GM18502 (cell line): ENCODE measurements at regions not wholly inside any gene's neighbourhood (a gene's known extent, or its start where the extent isn't known, plus 50 kb on each side); places are given as distances from the start of the nearest gene placed in this dataset.
"Not testable (repeated sequence)": the region's sequence is repeated elsewhere in the genome, so short reads cannot be mapped to it uniquely, and the experiment has no call there.

Experiments used
- ATAC-seq: cut with Tn5 transposase; IDR thresholded peaks from one replicate; pipeline ENCODE4 v1.9.1; 2021; ENCODE audit warnings: mild to moderate bottlenecking; ENCODE audit not compliant: unreplicated experiment, poor library complexity

DNA sequence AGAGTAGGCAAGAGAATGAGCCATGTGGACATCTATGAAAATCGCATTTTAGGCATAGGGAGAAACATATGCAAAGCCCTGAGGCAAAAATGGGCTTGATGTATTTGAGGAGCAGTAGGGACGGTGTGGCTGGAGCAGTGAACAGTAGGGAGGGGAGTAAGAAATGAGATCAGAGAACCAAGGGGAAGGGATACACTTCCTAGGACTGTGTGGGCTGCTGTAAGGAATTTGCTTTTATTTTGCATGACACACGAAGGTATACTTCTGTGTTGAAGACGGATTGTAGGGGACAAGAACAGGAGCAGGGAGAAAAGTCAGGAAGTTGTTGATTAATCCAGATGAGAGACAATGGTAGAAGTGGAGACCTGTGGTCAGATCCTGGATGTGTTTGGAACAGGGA, 572.1 kb downstream of the JRKL start:
- ATAC-seq: no peak

DNA sequence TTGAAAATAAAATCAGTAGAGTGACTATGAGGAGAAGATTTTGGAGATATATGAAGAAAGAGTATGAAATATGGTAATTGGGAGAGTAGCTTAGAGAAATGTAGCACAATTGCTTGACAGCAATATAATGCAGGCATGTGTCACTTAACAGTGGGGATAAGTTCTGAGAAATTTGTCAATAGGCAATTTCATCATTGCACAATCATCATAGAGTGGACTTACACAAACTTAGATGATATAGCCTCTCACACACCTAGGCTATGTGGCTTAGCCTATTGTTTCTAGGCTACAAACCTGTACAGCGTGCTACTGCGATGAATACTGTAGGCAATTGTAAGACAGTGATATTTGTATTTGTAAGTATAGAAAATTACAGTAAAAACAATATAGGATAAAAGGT, 573.6 kb downstream of the JRKL start:
- ATAC-seq: no peak

DNA sequence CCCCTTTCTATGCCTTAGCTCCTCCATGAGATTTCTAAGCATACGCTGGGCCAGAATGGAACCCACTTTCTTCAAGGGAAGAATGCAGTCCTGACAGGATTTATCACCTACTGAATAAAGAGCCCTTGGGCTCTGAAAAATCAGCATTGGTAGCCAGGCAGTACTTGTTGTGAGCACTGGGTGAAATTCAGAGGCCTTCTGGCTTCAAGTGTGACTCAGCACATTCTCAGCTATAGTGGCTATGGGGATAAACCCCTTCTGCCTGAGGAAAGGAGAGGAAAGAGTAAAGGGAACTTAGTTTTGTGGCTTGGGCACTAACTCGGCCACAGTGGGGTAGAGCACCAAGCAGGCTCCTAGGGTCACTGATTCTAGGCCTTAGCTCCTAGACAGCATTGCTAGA, 574.8 kb downstream of the JRKL start:
- ATAC-seq: no peak

DNA sequence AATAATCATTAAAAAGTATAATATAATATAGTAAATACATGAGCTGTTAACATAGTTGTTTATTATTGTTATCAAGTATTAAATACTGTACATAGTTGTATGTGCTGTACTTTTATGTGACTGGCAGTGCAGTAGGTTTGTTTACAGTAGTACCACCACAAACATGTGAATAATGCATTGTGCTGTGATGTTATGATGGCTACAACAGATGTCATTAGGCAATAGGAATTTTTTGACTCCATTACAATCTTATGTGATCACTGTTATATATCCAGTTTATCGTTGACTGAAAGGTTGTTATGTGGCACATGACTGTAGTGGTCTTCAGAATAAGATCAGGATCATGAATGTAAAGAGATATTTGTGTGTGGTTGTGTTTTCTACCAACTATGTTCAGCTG, 577.8 kb downstream of the JRKL start:
- ATAC-seq: no peak

DNA sequence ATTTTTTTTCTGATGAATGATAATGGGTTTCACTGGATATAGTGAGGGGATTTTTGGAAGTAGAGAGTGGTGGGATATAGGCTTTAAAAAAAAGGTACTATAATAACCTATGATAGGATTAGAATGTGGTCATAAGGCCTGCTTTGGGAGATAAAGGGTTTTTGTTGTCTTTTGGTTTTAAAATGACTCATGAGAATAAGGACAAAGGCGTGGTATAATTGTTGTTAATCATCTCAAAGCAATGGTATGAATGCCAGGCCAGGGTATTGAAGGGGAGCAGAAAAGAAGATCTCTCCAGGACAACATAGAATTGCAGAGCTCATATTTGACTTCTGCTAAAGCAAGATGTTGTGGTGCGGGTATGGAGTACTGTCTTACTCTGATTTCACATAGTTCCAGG, 579.4 kb downstream of the JRKL start:
- no peak for ATAC-seq

DNA sequence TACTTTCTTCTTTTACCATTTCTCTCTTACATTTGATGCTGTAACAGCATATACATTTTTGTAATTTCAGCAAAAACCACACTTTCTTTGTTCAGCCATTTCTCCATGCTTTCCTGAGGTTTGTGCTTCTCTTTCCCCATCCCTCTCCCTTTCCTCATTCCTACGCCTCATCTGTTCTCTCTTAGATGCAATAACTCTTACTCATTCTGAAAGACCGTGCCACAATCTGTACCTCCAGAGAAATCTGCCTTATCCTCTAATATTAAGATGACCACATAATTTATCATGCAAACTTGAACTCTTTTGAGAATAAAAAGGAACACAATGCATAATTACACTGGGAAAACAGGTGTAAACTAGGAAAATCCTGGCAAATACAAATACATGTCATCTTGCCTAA, 588.9 kb downstream of the JRKL start:
- ATAC-seq: no peak

DNA sequence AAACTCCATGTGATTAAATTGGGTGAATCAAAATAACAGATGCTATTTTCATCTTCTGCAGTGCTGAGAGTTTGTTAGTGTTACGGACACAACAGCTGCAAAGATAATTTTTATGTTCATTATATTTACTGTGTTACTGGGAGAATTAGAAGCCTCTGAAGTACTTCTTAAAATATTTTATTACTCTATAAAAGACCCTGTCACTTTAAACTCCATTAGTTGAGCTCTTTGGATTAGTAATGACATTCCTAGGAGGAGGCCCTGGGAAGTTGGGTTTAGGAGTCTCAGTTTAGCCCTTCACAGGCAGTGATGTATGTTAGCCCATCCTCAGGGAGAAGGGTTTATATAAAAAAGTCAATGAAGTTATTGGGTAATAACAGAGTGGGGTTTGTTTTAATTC, 596.7 kb downstream of the JRKL start:
- ATAC-seq: no peak

DNA sequence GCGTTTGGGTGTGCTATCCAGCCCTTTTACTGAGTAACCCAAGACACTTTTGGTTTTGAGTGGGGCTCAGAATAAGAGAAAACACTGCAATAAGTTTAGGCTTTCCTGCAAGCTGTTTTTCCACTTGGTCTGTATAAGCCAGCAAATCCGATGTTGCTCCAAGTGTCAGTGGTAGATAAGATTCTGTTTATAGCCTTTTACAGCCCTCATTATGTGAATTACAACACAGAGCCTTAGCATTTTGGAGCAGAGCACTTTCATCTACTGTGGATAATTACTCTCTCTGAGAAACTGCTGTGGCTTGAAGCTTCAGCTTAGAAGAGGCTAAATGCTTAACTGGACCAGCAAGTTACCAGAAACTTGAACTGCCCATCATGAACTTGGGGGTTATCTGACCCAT, 601.1 kb downstream of the JRKL start:
- ATAC-seq: no peak

DNA sequence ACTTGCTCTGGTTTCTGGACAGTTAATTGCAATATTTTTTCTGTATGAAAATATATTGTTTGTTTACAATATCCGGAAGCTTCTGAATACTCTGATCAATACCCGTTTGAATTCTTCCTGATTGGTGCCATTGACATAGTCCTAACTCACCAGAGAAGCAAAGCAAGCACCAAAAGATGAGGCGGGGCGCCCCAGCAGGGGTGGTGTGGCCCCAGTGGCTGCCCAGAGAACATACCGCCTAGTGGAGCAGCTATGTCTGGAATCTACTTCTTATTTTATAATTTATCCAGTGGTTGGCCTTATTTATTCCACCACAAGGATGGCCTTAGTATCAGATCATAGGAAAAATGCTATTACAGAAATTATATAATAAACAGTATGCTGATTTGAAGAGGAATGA, 610.7 kb downstream of the JRKL start:
- ATAC-seq: no peak

DNA sequence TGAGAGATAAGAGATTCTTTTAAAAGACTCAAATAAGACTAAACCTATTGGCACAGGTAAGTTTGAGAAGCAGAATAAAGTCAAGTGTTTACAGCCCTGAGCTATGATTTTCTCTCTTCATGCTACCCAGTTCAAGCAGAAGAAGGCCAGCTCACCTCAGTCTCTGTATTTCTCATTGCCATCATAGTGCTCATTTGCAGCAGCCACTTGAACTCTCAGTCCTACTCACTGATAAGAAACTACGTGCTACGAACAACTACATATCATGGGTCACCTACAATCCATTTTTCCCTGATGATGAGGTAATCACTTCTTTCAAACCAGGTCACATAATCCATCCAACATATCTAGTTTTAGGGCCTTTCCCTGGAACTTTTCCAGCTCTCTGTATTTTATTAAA, 617.5 kb downstream of the JRKL start:
- no peak for ATAC-seq

DNA sequence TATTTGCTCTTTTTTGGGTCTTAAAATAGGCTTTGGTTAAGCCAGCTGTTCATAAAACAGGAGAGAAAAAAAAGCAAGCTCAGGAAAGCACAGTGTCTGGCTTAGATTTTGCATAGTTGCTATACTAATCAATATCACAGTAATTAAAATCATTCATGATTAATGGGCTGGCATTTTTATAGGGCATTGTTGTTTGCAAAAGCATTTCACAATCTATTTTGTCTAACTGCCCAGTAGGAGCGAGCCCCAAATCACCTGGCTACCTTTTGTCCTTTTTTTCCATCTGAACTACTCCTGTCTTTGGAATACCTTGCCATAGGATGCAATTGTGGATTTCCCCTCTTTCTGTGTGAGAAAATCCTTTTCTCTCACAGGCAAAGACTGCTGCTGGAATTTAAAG, 619.8 kb downstream of the JRKL start:
- no peak for ATAC-seq

DNA sequence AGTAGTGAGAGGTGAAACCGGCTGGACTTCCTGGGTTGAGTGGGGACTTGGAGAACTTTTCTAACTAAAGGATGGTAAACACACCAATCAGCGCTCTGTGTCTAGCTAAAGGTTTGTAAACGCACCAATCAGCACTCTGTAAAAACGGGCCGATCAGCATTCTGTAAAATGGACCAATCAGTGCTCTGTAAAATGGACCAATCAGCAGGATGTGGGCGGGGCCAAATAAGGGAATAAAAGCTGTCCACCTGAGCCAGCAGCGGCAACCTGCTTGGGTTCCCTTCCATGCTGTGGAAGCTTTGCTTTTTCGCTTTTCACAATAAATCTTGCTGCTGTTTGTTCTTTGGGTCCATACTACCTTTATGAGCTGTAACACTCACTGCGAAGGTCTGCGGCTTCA, 621.2 kb downstream of the JRKL start:
- not testable (repeated sequence) for ATAC-seq

DNA sequence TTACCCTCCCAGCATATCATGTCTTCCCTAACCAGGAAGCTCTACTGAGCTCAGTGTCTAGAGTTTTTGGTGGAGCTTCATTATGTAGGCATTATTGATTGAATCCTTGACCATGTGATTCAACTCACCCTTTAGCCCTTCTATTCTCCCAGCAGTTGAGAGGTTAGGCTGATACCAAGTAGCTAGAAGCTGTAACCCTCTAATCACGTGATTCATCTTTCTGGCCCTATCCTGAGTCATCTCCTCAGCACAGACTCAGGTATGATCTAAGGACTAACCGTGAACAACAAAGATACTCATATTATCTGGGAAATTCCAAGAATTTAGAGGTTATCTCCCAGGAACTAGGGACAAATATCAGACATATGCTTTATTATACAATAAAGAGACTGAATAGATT, 625.5 kb downstream of the JRKL start:
- no peak for ATAC-seq

DNA sequence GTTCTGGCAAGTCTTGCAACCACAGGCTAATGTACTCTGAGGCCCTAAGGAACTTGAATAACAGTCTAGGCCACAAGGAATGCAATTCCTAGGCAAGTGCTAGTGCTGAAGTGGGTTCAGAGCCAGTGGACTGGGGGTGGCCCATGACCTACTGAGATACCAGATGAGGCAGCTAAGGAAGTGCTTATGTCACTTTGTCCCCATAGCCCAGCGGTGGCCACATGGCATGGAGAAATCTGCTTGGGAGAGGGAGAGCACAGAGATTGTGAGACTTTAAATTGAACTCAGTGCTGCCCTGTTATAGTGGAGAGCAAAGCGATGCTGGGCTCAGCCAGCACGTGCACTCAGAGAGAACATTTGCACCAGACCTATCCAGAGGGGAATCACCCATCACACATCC, 629.5 kb downstream of the JRKL start:
- no peak for ATAC-seq

DNA sequence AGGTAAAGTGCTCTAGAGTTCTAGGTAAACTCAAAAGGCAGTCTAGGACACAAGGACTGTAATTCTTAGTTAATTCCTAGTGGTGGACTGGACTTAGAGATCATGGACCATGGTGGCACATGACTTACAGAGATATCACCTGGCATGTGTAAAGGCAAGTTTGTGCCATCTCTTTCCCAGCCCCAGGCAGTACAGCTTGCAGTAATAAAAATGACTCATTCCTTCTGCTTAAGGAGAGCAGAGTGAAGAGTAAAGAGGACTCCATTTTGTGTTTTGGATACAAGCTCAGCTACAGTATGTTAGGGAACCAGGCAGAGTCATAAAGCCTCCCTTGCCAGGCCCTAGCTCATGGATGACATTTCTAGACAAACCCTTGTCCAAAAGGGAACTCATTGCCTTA, 629.9 kb downstream of the JRKL start:
- no peak for ATAC-seq

DNA sequence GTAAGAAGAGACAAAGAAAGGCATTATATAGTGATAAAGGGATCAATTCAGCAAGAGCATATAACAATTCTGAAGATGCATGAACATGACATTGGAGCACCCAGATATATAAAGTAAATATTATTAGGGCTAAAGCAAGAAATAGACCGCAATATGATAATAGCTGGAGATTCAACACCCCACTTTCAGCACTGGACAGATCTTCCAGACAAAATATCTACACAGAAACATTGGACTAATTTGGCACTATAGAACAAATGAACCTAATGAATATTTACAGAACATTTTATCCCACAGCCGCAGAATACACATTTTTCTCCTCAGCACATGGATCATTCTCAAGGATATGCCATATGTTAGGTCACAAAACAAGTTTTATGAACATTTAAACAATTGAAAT, 633.1 kb downstream of the JRKL start:
- no peak for ATAC-seq

DNA sequence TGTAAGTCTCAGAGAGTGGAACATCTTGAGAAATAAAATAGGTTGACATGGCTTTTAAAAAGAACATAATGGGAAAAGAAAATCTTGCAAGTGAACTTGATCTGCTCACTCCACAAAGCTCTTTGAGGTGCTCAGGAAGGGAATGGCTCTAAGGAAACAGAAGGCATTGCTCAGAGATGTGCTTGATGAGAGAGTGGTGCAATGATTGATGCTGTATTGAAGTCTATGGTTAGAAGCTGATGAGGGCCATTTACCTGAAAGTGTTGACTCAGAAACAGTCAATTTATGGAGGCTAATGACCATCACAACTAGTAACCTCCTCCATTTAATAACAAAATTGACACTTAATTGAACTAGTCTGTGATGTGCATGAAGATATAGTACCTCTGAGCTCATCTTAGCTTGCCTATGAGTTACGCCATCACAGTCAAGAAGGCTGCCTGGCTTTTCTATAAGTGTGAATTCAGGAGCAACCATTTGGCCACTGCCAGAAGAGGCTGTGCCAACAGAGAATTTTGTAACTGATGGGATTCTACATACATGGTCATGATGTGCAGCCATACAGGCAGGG, 639.1 kb downstream of the JRKL start:
- ATAC-seq: no peak

DNA sequence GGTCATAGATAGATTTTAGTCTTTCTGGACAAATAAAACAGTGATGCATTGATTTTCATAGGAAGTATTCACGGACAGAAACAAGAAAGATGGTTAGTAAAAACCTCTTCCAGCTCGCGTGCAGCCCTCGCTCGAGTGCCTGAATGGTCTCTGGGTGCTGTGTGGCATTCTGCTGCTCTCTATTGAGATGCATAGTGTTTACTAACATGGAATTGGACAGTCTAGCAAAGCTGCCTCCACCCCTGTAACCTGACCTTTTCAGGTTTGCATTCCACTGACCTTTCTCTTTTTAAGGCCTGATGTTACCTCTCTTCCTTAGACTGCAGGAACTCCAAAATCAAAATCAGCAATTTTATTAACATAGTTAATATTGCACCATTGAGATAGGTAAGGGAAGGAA, 643.4 kb downstream of the JRKL start:
- ATAC-seq: no peak

DNA sequence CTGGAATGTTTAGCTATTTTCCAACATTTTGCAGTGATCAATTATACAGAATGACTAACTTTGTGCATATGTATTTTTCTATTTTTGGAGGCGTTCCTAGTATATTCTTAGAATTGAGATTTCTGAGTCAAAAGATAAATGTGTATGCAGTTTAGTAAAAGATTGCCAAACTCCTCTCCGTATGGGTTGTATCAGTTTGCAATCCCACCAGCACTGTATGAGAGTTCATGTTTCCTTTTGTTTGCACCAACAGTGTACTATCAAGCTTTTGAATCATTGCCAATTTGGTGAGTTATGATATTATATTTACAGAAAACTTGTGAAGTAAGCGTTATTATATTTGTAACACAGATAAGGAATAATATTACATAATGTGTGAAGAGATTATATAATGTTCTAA, 658.7 kb downstream of the JRKL start:
- ATAC-seq: no peak

DNA sequence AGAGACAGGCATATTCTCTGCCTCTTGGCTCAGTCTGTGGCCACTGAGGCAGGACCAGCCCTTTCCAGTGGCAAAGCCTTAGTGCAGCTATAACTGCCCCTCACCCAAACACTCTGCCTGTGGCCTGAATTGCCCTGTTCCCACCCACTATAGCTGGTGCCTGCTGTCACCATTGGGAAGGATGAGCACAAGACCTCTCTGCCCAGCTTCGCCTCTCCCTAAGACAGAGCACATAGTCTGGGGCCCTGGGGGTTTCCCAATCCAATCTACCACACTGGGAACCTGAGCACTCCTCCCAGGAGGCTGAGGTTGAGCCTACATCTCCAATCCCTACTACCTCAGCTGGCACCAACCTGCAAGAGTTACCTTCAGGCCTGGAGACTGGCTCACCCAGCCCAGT, 670.4 kb downstream of the JRKL start:
- no peak for ATAC-seq

DNA sequence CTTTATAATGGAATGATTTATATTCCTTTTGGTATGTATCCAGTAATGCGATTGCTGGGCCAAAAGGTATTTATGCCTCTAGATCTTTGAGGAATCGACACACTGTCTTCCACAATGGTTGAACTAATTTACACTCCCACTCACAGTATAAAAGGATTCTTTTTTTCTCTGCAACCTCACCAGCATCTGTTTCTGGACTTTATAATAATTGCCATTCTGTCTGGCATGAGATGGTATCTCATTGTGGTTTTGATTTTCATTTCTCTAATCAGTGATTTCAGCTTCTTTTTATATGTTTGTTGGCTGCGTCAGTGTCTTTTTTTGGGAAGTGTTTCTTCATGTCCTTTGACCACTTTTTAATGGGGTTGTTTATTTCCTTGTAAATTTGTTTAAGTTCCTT, 679.3 kb downstream of the JRKL start:
- ATAC-seq: no peak

DNA sequence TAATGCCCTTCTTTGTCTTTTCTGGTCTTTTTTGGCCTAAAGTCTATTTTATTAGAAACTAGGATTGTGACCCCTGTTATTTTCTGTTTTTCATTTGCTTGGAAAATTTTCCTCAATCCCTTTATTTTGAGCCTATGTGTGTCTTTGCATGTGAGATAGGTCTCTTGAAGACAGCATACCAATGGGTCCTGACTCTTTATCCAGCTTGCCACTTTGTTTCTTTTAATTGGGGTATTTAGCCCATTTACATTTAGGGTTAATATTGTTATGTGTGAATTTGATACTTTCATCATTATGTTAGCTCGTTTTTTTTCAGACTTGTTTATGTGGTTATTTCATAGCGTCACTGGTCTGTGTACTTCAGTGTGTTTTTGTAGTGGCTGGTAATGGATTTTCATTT, 682.6 kb downstream of the JRKL start:
- no peak for ATAC-seq

DNA sequence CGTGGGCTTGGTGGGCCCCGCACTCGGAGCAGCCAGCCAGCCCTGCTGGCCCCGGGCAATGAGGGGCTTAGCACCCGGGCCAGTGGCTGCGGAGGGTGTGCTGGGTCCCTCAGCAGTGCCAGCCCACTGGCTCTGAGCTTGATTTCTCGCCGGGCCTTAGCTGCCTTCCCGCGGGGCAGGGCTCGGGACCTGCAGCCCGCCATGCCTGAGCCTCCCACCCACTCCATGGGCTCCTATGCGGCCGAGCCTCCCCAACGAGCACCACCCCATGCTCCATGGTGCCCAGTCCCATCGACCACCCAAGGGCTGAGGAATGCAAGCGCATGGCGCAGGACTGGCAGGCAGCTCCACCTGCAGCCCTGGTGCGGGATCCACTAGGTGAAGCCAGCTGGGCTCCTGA, 686.9 kb downstream of the JRKL start:
- not testable (repeated sequence) for ATAC-seq
